ENCODE measurements at regions not wholly inside any gene's neighbourhood (a gene's known extent, or its start where the extent isn't known, plus 50 kb on each side); places are given as distances from the start of the nearest gene placed in this dataset.

- no peak for TF ChIP-seq CTCF (IDR thresholded peaks at IDR 0.05)
- intact Hi-C loops (cut with DNase I) = no loop called here
- DNase-seq (ENCODE audit: low spot score in 2 of 2) = no peak
- no peak overlapping the region for H3K4me3 ChIP-seq
- no peaks in the 10 kb centered on the region for H3K36me3 ChIP-seq
- H3K27ac ChIP-seq = no peak overlapping the region
- no peaks in the 10 kb centered on the region for H3K9me3 ChIP-seq
- H3K27me3 ChIP-seq = no peaks in the 10 kb centered on the region
- no peaks in the 10 kb centered on the region for H3K4me1 ChIP-seq
Observed at GRCh38 chr2:234606896-234607295, 110.0 kb upstream of the ARL4C start.

- intact Hi-C loops (cut with DNase I) = no loop called here
- Histone ChIP-seq H3K36me3 (no peaks in the 10 kb centered on the region), H3K4me3 (no peak overlapping the region), H3K4me1 (no peaks in the 10 kb centered on the region), H3K27ac (no peak overlapping the region), H3K27me3 (no peaks in the 10 kb centered on the region), H3K9me3 (no peaks in the 10 kb centered on the region)
- no peak for DNase-seq (ENCODE audit: low spot score in 2 of 2)
- TF ChIP-seq CTCF (IDR thresholded peaks at IDR 0.05) = no peak
Observed at GRCh38 chr2:234603619-234604018, 106.7 kb upstream of the ARL4C start.

GRCh38 chr2:234601213-234601612 lies 104.3 kb upstream of the ARL4C start:
- TF ChIP-seq CTCF (IDR thresholded peaks at IDR 0.05) = no peak
- no peaks in the 10 kb centered on the region for H3K4me1 ChIP-seq
- H3K27ac ChIP-seq = no peak overlapping the region
- no peaks in the 10 kb centered on the region for H3K36me3 ChIP-seq
- DNase-seq (ENCODE audit: low spot score in 2 of 2) = no peak
- no peak overlapping the region for H3K4me3 ChIP-seq
- no peaks in the 10 kb centered on the region for H3K27me3 ChIP-seq
- H3K9me3 ChIP-seq = no peaks in the 10 kb centered on the region
- intact Hi-C loops (cut with DNase I) = no loop called here

GRCh38 chr2:234597576-234597861 lies 100.6 kb upstream of the ARL4C start:
- Histone ChIP-seq H3K36me3 (no peaks in the 10 kb centered on the region), H3K4me3 (no peak overlapping the region), H3K4me1 (no peaks in the 10 kb centered on the region), H3K27me3 (no peaks in the 10 kb centered on the region), H3K9me3 (no peaks in the 10 kb centered on the region), H3K27ac (no peak overlapping the region)
- no peak for TF ChIP-seq CTCF (IDR thresholded peaks at IDR 0.05)
- no peak for DNase-seq (ENCODE audit: low spot score in 2 of 2)
- intact Hi-C loops (cut with DNase I) = no loop called here

- no peak for TF ChIP-seq CTCF (IDR thresholded peaks at IDR 0.05)
- no peaks in the 10 kb centered on the region for H3K27me3 ChIP-seq
- no peak overlapping the region for H3K27ac ChIP-seq
- H3K9me3 ChIP-seq = no peaks in the 10 kb centered on the region
- no peaks in the 10 kb centered on the region for H3K4me1 ChIP-seq
- no peak for DNase-seq (ENCODE audit: low spot score in 2 of 2)
- H3K4me3 ChIP-seq = no peak overlapping the region
- no peaks in the 10 kb centered on the region for H3K36me3 ChIP-seq
- intact Hi-C loops (cut with DNase I) = no loop called here
Observed at GRCh38 chr2:234596696-234597575, 100.1 kb upstream of the ARL4C start.

GRCh38 chr2:234595829-234596228 lies 98.9 kb upstream of the ARL4C start:
- DNase-seq (ENCODE audit: low spot score in 2 of 2) = no peak
- no peak overlapping the region for H3K27ac ChIP-seq
- H3K9me3 ChIP-seq = no peaks in the 10 kb centered on the region
- intact Hi-C loops (cut with DNase I) = no loop called here
- H3K4me3 ChIP-seq = no peak overlapping the region
- H3K4me1 ChIP-seq = no peaks in the 10 kb centered on the region
- no peak for TF ChIP-seq CTCF (IDR thresholded peaks at IDR 0.05)
- no peaks in the 10 kb centered on the region for H3K36me3 ChIP-seq
- no peaks in the 10 kb centered on the region for H3K27me3 ChIP-seq
